ENCODE measurements at regions not wholly inside any gene's neighbourhood (a gene's known extent, or its start where the extent isn't known, plus 50 kb on each side); places are given as distances from the start of the nearest gene placed in this dataset.

DNA sequence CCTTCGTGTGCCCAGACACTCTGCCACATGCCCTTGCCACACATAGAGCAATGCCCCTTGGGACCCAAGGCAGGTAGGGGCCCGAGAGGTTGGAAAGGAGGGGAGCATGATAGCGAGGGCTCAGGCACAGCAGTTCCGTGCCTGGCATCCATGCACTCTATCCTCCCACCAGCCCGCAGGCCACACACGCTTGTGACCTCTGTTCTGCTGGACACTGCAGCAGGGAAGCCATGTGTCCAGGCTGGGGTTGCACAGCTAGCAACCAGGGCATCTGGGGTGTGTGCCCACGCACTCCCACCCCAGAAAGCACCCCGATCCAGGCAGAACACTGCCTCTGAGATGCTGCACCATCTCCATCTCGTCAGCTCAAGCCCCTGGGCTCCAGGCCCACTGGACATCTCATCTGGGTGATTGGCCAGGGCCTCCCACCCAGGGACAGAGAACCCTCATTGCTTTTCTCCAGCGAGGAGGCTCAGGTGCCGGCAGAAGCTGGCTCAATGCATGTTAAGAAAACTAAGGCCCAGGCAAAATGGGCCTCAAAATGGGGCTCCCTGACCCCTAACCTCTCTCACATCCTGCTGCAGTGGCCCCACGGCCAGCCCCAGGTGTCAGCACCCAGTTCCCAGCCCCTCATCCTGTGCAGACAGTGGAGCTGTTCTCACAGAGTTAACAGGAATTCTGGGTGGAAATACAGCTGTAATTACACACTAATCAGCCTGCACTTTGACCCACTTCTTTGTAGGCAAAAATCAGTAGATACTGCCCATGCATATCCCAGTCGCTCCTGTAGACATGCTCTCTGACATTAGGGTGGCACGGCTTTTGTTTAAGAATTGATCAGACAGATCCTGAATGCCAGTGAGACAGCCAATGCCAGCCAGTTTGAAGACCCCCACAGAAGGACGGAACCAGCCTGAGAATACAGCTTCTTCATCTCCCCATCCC is 173.9 kb upstream of the B3GAT1 start:
- DNase-seq (ENCODE audit: low spot score) (no peak), ATAC-seq (no peak)

DNA sequence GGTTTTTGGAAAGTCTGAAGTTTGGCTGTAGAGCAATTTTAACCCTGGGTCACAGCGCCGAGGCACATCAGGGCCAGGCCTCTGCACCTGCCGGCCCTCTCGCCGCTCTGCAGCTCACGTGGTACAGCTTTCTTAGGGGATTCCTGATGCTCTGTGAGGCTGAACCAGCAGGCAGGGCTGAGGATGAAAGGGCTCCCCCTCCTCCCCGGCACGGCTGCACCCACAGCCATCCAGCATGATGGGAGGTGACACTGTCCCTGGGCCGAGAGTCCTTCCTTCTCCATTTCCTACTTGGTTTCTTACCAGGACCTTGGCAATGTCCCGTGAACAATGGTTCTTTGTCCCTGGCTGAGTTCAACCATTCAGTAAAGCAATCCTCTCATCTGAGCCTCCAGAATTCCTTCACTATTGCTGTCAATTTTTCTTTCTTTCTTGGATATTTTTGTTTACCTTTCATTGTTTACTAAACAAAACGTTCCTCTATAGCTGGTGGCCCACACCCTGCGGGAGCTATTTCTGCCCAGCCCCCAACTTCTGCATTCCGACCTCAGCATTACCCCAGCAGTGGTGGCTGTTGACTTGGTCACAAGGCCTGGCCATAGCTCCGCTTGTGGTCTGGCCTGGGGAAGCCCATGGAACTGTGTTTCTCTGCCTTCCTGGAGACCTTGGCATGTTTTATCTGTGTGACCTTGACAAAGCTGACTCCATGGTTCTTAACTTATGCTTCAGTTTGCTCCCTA is 172.8 kb upstream of the B3GAT1 start:
- peak; percentile 52 for ATAC-seq
- no peak for DNase-seq (ENCODE audit: low spot score)

DNA sequence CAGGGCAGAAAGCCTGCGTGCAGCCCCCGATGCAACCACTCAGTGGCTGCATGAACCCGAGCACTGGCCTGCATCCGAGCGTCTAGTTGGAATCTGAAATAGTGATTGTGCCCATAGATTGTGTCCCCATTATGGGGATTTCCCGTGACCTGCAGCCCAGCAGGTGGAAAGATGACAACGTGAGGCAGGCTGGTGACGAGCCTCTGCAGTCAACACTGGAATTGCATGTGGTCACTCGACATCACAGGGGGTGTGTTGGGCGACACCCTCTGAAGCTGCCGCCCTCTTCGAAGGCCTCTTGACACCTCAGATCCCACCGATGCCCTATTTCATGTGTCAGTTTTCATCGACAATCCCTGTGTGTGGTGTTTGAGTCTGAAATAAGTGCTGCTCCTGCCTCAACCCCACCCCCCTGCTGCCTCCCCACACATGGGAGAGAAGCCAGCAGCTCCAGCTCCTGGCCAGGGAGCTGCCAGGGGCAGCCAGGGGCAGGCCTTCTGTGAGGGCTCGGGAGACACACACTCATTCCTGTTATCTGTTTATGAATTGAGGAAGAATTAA is 172.0 kb upstream of the B3GAT1 start:
- DNase-seq (ENCODE audit: low spot score): peak; percentile 19
- no peak for ATAC-seq

DNA sequence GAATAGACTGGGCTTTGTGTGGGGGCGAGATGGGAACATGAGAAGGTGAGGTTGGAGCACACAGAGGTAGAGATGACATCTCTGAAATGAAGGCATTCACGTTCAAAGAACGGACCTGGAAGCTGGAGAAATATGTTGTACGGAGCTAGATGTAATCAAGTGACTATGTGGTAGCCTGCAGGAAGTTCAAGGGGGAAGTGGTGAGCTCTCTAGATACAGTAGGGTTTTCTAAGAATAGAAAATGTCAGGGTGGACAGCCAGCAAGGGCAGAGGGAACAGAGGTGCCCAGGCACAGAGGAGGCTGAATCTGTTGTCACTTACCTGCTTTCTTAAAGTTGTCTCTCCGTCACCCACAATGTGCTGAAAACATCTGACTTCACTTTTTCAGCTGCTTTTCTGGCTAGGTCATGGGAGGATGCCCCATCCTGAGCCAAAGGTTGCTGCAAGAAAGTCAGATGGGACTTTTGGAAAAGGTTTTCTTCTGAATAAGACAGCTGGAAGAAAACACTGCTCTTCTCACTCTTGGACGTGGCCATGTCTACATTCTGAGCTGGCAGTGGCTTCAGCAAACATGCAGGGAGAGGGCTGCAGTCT is 171.5 kb upstream of the B3GAT1 start:
- no peak for DNase-seq (ENCODE audit: low spot score)
- no peak for ATAC-seq

DNA sequence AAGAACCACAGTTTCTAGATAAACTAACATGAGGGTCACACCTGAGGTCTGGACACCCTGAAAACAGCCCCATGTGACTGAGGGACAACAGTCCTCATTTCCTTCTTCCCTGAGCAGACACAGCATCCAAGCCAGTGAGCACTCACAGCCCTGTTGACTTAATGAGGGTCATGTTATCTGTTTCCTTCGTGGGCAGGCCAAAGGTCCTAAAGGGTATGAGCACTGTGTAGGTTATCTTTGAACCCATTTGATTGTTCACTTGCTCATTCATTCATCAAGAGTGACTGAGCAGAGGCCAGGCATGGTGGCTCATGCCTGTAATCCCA is 170.7 kb upstream of the B3GAT1 start:
- ATAC-seq: no peak
- DNase-seq (ENCODE audit: low spot score): no peak

DNA sequence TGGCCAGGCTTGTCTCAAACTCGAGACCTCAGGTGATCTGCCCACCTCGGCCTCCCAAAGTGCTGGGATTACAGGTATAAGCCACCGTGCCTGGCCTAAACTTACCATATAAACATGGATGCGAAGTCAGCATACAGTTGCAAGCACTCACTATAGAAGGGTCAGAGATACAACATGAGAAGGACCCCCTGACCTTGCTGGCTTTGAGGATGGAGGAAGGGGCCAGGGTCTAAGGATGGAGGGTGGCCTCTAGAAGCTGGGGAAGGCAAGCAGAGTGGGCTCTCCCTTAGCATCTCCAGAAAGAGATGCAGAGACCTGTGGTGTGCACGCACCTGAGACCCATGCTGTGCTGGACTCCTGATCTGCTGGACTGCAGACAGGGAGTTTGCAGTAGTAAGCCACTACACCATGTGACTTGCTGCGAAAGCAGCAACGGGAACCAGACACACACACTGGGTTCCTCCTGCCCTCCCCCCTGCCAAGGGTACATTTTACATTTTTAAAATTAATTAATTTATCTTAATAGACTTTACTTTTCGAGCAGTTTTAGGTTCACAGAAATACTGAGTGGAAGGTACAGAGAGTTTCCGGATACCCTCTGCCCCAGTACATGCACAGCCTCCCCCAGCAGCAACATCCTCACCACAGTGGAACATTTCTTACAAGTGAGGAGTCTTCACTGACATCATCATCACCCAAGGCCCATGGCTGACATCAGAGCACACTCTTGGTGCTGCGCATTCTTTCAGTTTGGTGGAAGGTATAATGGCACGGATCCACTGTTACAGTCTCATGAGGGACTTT is 170.1 kb upstream of the B3GAT1 start:
- ATAC-seq (peak; percentile 31), DNase-seq (ENCODE audit: low spot score) (no peak)

DNA sequence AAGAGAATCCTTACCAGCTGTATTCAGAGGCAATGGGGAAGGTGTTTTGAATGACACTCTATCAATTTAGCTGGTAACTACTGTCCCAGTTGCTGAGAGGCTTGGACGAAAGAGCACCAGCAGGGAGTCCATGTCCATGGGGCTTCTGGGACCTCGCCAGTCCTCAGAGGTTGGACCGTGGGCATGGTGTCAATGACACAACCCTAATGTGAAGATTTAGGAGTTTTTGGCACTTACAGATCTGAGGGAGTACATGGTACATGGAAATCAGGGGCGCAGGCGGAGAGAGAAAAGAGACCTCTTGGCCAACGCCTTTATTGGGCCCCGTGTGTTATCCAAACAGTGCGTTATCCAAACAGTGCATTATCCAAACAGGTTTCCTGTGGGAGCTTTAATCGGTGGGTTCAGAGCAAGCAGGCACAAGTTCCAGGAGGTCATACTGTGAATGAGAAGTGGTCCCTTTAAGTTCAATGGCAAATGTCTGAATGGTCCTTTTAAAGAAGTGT is 169.1 kb upstream of the B3GAT1 start:
- ATAC-seq (no peak), DNase-seq (ENCODE audit: low spot score) (no peak)

DNA sequence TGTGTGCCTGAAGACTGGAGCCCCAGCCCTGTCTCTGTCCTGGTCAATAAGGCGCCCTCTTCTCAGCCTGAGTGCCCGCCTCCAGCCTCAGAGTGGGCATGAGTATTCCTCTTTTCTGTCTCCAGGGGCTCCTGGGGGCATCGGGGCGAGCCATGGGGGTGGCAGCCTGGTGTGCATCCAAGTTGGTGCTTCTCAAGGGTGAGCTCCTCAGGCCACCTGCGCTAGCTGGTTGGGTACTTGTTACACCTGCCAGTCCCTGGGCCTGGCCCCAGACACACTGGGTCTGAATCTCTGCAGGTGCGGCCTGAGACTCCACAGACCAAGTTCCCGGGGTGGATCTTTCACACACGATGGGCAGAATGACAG is 168.6 kb upstream of the B3GAT1 start:
- no peak for ATAC-seq
- DNase-seq (ENCODE audit: low spot score): no peak

DNA sequence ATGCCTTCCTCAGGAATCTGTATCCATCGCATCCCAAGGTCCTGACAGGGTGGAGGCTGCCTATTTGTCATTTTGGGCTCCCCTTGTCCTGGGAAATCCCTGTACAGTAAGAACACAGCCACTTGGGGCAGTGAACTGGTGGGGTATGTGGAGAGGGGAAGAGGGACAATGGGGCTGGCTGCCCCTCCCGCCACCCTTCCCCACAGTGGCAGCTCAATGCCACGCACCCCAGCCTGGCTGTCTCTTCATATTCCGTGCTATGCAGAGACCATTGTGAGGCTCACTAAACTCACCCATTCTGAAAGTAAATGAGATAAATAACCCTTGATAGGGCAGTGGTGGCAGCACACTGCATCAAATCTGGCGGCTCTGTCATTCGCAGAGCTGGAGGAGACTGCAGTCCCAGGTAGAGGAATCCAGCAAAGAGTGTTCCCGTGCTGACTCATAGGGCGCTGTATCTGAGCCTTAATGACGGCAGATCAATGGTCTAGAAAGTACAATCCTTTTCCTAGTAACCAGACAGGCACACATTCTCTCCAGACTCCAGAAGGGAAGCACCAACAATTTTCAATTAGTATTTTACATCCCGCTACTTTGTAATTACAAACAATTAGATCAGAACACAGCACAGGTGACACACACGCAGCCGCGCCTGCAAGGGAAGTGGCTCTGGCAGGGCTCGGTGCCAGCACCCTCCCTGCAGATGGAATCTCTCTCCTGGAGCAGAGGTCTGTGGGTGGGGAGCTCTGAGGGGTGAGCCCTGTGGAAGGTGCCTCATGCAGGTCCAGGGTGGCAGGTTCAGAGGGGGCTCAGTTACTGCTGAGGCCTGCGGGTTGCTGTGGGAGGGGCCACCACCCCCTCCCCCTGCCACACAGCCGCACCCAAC is 167.9 kb upstream of the B3GAT1 start:
- no peak for ATAC-seq
- no peak for DNase-seq (ENCODE audit: low spot score)

DNA sequence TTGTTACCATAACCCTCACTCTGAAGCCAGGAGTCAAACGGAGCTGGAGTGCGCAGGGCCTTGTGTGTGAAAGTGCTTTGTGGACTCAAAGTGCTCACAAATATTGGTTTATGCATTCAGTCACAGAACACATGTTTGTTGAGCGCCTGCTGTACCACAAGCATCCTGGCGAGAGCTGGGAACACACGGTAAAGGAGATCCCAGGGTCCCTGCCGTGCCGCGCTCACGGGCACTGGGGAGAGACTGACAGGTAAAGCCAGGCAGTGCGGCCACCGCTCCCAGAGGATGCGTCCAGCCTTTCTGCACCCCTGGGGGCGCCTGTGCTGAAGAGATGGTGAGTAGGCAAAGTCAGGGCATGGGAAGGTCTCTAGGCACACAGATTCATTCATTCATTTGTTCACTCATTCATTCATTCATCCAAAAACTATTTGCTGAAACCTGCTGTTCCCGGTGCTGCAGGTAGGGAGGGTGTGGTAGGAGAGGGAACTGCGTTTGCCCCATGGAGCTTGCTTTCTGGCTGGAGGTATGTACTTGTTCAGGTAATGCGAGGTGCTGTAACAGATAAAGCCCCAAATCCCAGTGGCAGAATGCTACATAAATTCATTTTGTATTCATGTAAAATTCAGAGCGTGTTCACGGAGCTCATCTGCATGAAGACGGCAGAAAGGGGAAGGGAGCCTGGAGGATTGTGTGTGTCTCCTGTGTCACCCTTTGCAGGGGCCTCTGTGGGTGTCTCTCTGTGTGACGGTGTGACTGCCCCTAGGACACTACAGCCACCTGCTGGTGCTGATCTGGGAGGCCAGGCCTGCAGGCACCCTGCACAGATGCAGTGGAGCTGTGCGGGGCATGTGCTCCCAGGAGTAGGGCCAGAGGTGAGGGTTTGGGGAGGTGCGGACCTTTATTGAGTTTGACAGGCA is 167.0 kb upstream of the B3GAT1 start:
- DNase-seq (ENCODE audit: low spot score): no peak
- ATAC-seq: peak; percentile 85

DNA sequence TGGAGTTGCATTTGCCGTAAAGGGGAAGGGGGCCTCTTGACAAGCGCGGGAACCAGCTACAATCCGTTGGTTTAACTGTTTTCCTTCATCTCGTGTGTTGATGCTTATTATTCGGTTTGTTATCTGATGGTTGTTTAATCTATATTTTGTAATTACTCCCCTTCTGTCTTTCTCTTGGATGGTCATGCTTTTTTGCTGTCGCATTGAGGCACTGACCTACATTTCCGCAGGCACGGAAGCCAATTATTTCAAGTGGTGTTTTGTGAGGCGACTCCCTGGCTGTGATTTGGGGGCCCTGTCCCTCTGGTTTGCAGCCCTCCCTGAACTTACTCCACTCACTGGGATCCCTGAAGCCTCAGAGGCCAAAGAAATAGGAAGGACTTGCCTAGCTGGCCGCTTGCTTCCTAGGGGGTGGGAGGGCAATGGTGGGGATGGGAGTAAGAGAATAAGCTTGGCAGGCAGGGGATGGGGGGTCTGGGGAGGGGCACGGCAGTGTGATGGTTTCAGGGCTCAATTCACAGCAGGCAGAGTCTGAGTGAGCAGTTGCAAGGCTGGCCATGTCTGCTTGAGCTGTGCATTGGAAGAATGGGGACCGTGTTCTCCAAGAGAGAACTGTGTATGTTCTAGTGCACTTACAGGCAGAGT is 165.8 kb upstream of the B3GAT1 start:
- DNase-seq (ENCODE audit: low spot score) (no peak), ATAC-seq (no peak)

DNA sequence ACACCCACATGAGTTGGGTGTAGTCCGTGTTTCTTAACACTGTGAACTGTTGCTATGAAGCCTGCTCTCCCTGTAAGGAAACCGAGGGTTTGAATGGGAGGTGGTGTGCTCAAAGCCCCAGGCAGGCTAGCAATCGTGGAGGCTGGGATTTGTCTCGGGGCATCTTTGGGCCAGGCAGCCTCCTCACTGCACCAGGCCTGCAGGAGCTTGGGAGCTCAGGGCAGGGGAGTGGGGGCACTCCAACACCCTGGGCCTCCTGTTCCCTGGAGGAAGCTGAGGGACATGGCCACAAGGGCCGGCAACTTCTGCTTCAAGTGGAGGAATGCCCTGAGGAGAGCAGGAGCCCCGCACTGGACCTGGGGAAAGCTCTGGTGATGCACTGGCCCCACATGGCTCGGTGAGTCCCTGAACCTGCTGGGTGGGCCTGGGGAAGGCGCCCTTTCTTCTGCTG is 164.7 kb upstream of the B3GAT1 start:
- peak; percentile 11 for DNase-seq (ENCODE audit: low spot score)
- no peak for ATAC-seq

DNA sequence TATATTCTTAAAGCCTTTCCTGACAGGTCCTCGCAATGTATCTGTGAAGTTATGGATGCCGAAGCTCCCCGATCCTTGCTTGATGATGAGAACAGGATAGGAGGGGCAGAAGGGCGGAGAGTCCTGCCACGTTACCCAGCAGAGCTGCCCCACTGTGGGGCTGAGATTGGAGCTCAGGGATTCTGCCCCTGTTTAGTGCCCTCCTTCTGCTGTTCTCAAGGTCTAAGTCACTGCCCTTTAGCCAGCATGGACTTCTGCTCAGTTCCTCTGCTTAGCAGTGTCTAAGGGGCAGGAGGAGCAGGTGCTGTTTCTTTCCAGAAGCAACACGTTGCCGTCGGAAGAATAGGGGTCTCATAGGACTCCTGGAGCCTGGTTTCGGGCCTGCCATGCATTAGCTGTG is 164.2 kb upstream of the B3GAT1 start:
- ATAC-seq (no peak), DNase-seq (ENCODE audit: low spot score) (peak; percentile 12)

DNA sequence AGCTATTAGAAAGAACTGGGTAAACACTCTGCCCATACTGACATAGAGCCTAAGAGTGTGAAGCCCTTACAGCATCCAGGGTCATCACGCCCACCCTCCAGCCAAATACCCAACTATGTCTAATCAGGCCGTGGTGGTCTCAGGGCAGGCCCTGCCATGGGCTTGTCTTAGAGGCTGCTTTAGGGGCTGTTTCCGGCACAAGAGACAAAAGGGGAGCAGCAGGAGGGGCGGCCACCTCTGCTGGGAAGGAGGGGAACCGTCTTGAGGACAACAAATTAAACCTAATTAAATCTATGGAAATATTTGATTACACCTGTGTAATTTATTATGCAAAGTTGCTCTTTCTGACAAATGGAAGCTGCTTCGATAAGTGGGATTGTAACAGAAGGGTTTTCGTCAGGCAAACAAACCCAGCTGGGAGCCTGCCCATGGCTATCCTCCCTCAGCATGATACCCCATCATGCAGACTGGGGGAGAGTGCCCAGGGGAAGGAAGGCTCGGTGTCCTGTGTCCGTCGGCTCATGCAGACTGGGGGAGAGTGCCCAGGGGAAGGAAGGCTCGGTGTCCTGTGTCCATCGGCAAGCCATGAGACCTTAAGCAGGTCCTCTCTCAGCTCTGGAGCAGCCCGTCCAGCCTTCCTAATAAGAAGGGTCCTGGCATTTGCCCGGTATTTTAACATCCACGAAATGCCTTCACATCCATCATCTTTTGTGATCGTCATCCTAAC is 163.6 kb upstream of the B3GAT1 start:
- DNase-seq (ENCODE audit: low spot score) (peak; percentile 22), ATAC-seq (no peak)

DNA sequence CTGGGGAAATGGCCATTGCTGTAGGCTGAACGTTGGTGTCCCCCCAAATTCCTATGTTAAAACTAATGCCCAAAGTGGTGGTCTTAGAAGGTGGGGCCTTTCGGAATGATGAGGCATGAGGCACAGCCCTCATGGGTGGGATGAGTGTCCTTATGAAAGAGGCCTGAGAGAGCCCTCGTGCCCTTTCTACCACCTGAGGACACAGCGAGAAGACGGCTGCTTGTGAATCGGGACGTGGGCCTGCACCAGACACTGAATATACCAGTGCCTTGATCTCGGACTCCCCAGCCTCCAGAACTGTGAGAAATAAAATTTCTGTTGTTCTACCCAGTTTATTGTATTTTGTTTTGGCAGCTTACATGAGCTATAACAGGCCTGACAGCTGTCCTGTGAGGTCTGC is 162.9 kb upstream of the B3GAT1 start:
- no peak for ATAC-seq
- peak; percentile 10 for DNase-seq (ENCODE audit: low spot score)

DNA sequence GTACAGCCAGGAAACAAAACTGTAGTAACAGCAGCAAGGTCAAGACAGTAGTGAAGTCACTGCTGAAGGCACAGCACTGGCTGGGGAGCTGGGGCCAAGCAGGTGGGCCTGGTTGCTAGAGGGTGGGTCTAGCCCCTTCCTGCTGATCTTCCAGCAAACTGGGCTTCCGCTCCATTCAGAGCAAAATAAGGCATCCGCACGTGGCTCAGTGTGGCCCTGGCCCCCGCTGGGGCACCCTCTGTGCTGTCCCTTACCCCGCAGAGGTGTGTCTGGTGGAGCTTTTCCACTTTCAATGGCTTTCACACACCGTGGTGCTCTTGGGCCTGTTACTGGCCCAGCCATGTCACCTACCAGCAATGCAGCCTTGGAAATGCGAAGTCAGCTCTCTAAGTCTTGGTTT is 162.4 kb upstream of the B3GAT1 start:
- peak; percentile 21 for DNase-seq (ENCODE audit: low spot score)
- no peak for ATAC-seq

DNA sequence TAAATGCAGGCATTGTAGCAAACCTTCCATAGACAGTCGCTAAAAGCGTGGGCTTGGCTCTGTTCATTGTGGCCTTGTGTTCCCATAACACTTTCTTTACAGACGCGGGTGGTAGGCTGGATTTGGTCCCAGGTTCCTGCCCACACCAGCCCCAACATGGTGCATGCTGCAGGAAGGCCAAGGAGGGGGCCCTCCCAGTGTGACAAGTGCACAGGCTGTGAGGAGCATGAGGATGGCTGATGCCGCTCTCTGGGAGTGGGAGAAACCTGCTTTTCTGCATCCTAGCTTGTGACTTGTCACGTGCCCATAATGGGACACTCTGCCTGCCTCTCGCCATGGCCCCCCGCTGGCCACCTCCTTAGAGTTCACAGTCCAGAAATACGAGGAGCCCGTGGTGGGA is 161.8 kb upstream of the B3GAT1 start:
- DNase-seq (ENCODE audit: low spot score) (peak; percentile 19), ATAC-seq (no peak)

Measured in left lobe of liver (tissue), 2 donors.